HL-60 (cell line): ENCODE measurements at regions not wholly inside any gene's neighbourhood (a gene's known extent, or its start where the extent isn't known, plus 50 kb on each side); places are given as distances from the start of the nearest gene placed in this dataset.

ENCODE experiments used
- DNase-seq, 2 experiments: peaks; one replicate each; pipeline ENCODE4 v3.0.0-alpha.2; 2010 to 2020; ENCODE audit warnings: low read depth in 1 of 2, low spot score in 1 of 2
- H3K27ac ChIP-seq: fragments of 250-450 bp; sonication (Bioruptor Pico); replicated peaks from 2 replicates; pipeline ENCODE4 v1.5.1; 2020; ENCODE audit warnings: mild to moderate bottlenecking, moderate library complexity
- H3K27me3 ChIP-seq: fragments of 250-450 bp; sonication (Bioruptor Pico); 2 replicates; pipeline ENCODE4 v1.5.1; 2021; ENCODE audit warnings: mild to moderate bottlenecking, moderate library complexity; ENCODE audit not compliant: insufficient read depth, poor library complexity, severe bottlenecking
- H3K4me3 ChIP-seq: replicated peaks from 2 replicates; pipeline ENCODE4 v1.5.1; 2011; ENCODE audit warnings: mild to moderate bottlenecking, control low read depth, low read length; ENCODE audit not compliant: insufficient read depth
- CTCF ChIP-seq: IDR thresholded peaks from one replicate; pipeline ENCODE4 v1.5.1; 2011; ENCODE audit warnings: low read length, control low read depth, inconsistent platforms; ENCODE audit not compliant: insufficient read depth
- GABPA ChIP-seq: IDR thresholded peaks from 2 replicates; pipeline ENCODE4 v1.6.1; 2012; ENCODE audit warnings: low read depth
- POLR2AphosphoS5 ChIP-seq: IDR thresholded peaks from 2 replicates; pipeline ENCODE4 v1.6.1; 2012; ENCODE audit warnings: low read depth
- REST ChIP-seq: IDR thresholded peaks from 2 replicates; pipeline ENCODE4 v1.6.1; 2012; ENCODE audit warnings: low read depth; ENCODE audit not compliant: insufficient replicate concordance
- SPI1 ChIP-seq: IDR thresholded peaks from 2 replicates; pipeline ENCODE4 v1.6.1; 2012; ENCODE audit warnings: low read depth, mild to moderate bottlenecking, borderline replicate concordance

- no peak for TF ChIP-seq REST
- Histone ChIP-seq H3K4me3 (no peak overlapping the region), H3K27ac (no peak overlapping the region), H3K27me3 (peaks cover 4% of the 10 kb centered on the region)
- no peak for DNase-seq
Measured at GRCh38 chr22:26931471-26931870, 274.1 kb downstream of the MIAT start.

GRCh38 chr22:26933105-26933590, 275.8 kb downstream of the MIAT start:
- Histone ChIP-seq H3K4me3 (no peak overlapping the region), H3K27me3 (peaks cover 4% of the 10 kb centered on the region), H3K27ac (no peak overlapping the region)
- TF ChIP-seq CTCF (no peak), SPI1 (no peak), REST (no peak), POLR2AphosphoS5 (no peak), GABPA (no peak)
- no peak for DNase-seq

- TF ChIP-seq POLR2AphosphoS5 = no peak
- TF ChIP-seq REST = no peak
- no peak for TF ChIP-seq CTCF
- no peak for TF ChIP-seq SPI1
- TF ChIP-seq GABPA = no peak
Measured at GRCh38 chr22:26937213-26937612, 279.8 kb downstream of the MIAT start.

GRCh38 chr22:26939466-26939865, 282.1 kb downstream of the MIAT start:
- no peak for DNase-seq
- TF ChIP-seq GABPA (no peak), CTCF (no peak), POLR2AphosphoS5 (no peak), REST (no peak), SPI1 (no peak)
- H3K27me3 ChIP-seq = no peaks in the 10 kb centered on the region

More at GRCh38 chr22:26937213-26937612, 279.8 kb downstream of the MIAT start:
- H3K27me3 ChIP-seq = no peaks in the 10 kb centered on the region
- DNase-seq = no peak
- H3K4me3 ChIP-seq = no peak overlapping the region
- no peak overlapping the region for H3K27ac ChIP-seq

More at GRCh38 chr22:26939466-26939865, 282.1 kb downstream of the MIAT start:
- no peak overlapping the region for H3K27ac ChIP-seq
- H3K4me3 ChIP-seq = no peak overlapping the region
